K562 (cell line): ENCODE measurements at regions not wholly inside any gene's neighbourhood (a gene's known extent, or its start where the extent isn't known, plus 50 kb on each side); places are given as distances from the start of the nearest gene placed in this dataset.

ENCODE experiments used
- ATAC-seq: fragments of 200-7000 bp; cut with Tn5 transposase; 3 replicates; pipeline ENCODE4 v1.9.1; 2020; ENCODE audit warnings: moderate library complexity
- BruUV-seq: library from RNA; stranded (reverse); fragments of 400-500 nt; replicated peaks from 2 replicates; lab custom pipeline; 2021; lab: Mats Ljungman, UMichigan
- CTCF ChIA-PET: fragments of 300-600 bp; formaldehyde crosslinking; extraction: SDS; loops from one replicate; lab custom pipeline; 2021; ENCODE audit warnings: low intra/inter-chr PET ratio; lab: Yijun Ruan, JAX
- POLR2A ChIA-PET: fragments of 300-600, 350-650 bp; sonication (Branson Sonifier 250); formaldehyde crosslinking; extraction: SDS; loops from one replicate; lab custom pipeline; 2021; ENCODE audit warnings: antibody characterized with exemption, inconsistent platforms; lab: Yijun Ruan, JAX
- DNase-seq, 4 experiments: peaks; one replicate each; pipeline versions ENCODE4 v3.0.0 to v3.0.0-alpha.2; 2011 to 2018; ENCODE audit warnings: low spot score in 3 of 4, mixed read lengths in 3 of 4; ENCODE audit errors: extremely low read depth in 1 of 4
- FAIRE-seq: peaks from 2 replicates; lab custom pipeline; 2011; peaks lifted over from hg19 to GRCh38; lab: Jason Lieb, UNC
- H2AFZ ChIP-seq: 2 replicates; pipeline ENCODE4 v1.6.0; 2011; ENCODE audit warnings: low read depth, low read length, control low read depth, inconsistent platforms
- H3K27ac ChIP-seq: fragments of 200-600 bp; 3 replicates; pipeline ENCODE4 v1.8.0; 2011; ENCODE audit warnings: low read depth, mild to moderate bottlenecking, control low read depth, inconsistent platforms, low read length, moderate library complexity, mixed read lengths; ENCODE audit errors: extremely low read depth
- H3K27me3 ChIP-seq, 2 experiments: fragments of 300-600 bp in 1 of 2; 2 replicates in 1 of 2; 3 replicates in 1 of 2; pipeline versions ENCODE4 v1.6.0 to v1.8.0; 2011; ENCODE audit warnings: inconsistent platforms in 2 of 2, low read length in 2 of 2, mild to moderate bottlenecking in 1 of 2, mixed read lengths in 1 of 2, moderate library complexity in 1 of 2; ENCODE audit not compliant: control insufficient read depth in 2 of 2, insufficient read depth in 2 of 2
- H3K36me3 ChIP-seq: fragments of 300-600 bp; 3 replicates; pipeline ENCODE4 v1.8.0; 2011; ENCODE audit warnings: mild to moderate bottlenecking, low read length, inconsistent platforms; ENCODE audit not compliant: control insufficient read depth, insufficient read depth
- H3K4me1 ChIP-seq, 2 experiments: fragments of 200-600 bp in 1 of 2; replicated peaks in 1 of 2; 2 replicates in 1 of 2; 3 replicates in 1 of 2; pipeline versions ENCODE4 v1.5.1 to v1.8.0; 2011; ENCODE audit warnings: inconsistent platforms in 2 of 2, low read length in 2 of 2, mild to moderate bottlenecking in 1 of 2, mixed read lengths in 1 of 2, moderate library complexity in 1 of 2; ENCODE audit not compliant: control insufficient read depth in 2 of 2, insufficient read depth in 2 of 2
- H3K4me2 ChIP-seq: 2 replicates; pipeline ENCODE4 v1.6.1; 2011; ENCODE audit warnings: low read length, control low read depth, inconsistent platforms, mixed read lengths; ENCODE audit not compliant: insufficient read depth
- H3K4me3 ChIP-seq: fragments of 200-600 bp; sonication (generic), shearing (Covaris generic); 2 replicates; pipeline ENCODE4 v1.5.1; 2016; ENCODE audit warnings: control low read depth, inconsistent platforms
- H3K79me2 ChIP-seq: fragments of 200-600 bp; 3 replicates; pipeline ENCODE4 v1.8.0; 2011; ENCODE audit warnings: low read length, inconsistent platforms; ENCODE audit not compliant: control insufficient read depth, insufficient read depth
- H3K9ac ChIP-seq, 2 experiments: 2 replicates each; pipeline versions ENCODE4 v1.6.0 to v1.6.1; 2011; ENCODE audit warnings: low read depth in 2 of 2, low read length in 2 of 2, control low read depth in 1 of 2, inconsistent platforms in 1 of 2, mild to moderate bottlenecking in 1 of 2, mixed read lengths in 1 of 2; ENCODE audit not compliant: insufficient read depth in 1 of 2
- H3K9me1 ChIP-seq: one replicate; pipeline ENCODE4 v1.6.0; 2011; ENCODE audit warnings: inconsistent platforms, mild to moderate bottlenecking, low read length, moderate library complexity; ENCODE audit not compliant: control insufficient read depth, insufficient read depth
- H3K9me3 ChIP-seq: replicated peaks from 2 replicates; pipeline ENCODE4 v1.5.1; 2011; ENCODE audit warnings: low read depth, low read length, inconsistent platforms; ENCODE audit not compliant: control insufficient read depth, insufficient read depth
- H4K20me1 ChIP-seq: replicated peaks from 2 replicates; pipeline ENCODE4 v1.6.1; 2011; ENCODE audit warnings: low read length, inconsistent platforms, mixed read lengths; ENCODE audit not compliant: control insufficient read depth, insufficient read depth
- ARHGAP35 ChIP-seq: fragments of 450-650 bp; IDR thresholded peaks from 2 replicates; pipeline ENCODE4 v1.6.1; 2018; ENCODE audit not compliant: partially characterized antibody
- CXXC5 ChIP-seq: fragments of 250-450 bp; sonication (Bioruptor Pico); IDR thresholded peaks from 2 replicates; pipeline ENCODE4 v1.8.0; 2022; ENCODE audit warnings: inconsistent platforms, mild to moderate bottlenecking, moderate library complexity
- ZNF239 ChIP-seq: fragments of 250-450 bp; sonication (Bioruptor Pico); IDR thresholded peaks from 2 replicates; pipeline ENCODE4 v1.4.0; 2020; ENCODE audit warnings: mild to moderate bottlenecking
- ZNF354B ChIP-seq: fragments of 250-450 bp; sonication (Bioruptor Pico); IDR thresholded peaks from 2 replicates; pipeline ENCODE4 v1.4.0; 2020
- ZNF583 ChIP-seq: fragments of 250-450 bp; sonication (Bioruptor Pico); IDR thresholded peaks from 2 replicates; pipeline ENCODE4 v1.4.0; 2020
- WGBS: fragments of 100-300 bp; shearing (Covaris generic); methylation state at CpG from one replicate; pipeline ENCODE4 v1.1.6; 2016; ENCODE audit warnings: low coverage, mixed read lengths; ENCODE audit not compliant: insufficient coverage; ENCODE audit errors: missing lambda C conversion rate; 5-methylcytosine and 5-hydroxymethylcytosine counted together
- in situ Hi-C: fragments of 300-500 bp; cut with MboI; formaldehyde crosslinking; loops from 4 replicates; pipeline ENCODE4 v1.15.0; 2018; ENCODE audit warnings: inconsistent platforms, mixed read lengths
- intact Hi-C: fragments of 100-400 bp; cut with micrococcal nuclease; formaldehyde crosslinking; loops from 2 replicates; pipeline ENCODE4 v1.14.2; 2022
- TF ChIP-seq, protein P1 (sequence below): sonication (generic); formaldehyde crosslinking; IDR thresholded peaks from 2 replicates; pipeline ENCODE4 v1.8.0; 2022; ENCODE audit warnings: mild to moderate bottlenecking, low read depth, missing genetic modification reagents
- TF ChIP-seq, protein P2 (sequence below): fragments of 450-650 bp; formaldehyde crosslinking; IDR thresholded peaks from 2 replicates; pipeline ENCODE4 v1.4.0; 2020; ENCODE audit warnings: mild to moderate bottlenecking, moderate library complexity
- TF ChIP-seq, protein P3 (sequence below): fragments of 250-450 bp; sonication (Bioruptor Pico); IDR thresholded peaks from 2 replicates; pipeline ENCODE4 v1.8.0; 2022; ENCODE audit warnings: inconsistent platforms, mild to moderate bottlenecking, moderate library complexity, borderline replicate concordance
- TF ChIP-seq, protein P4 (sequence below): fragments of 450-650 bp; formaldehyde crosslinking; IDR thresholded peaks from 2 replicates; pipeline ENCODE4 v1.4.0; 2020; ENCODE audit warnings: mild to moderate bottlenecking, moderate library complexity

DNA sequence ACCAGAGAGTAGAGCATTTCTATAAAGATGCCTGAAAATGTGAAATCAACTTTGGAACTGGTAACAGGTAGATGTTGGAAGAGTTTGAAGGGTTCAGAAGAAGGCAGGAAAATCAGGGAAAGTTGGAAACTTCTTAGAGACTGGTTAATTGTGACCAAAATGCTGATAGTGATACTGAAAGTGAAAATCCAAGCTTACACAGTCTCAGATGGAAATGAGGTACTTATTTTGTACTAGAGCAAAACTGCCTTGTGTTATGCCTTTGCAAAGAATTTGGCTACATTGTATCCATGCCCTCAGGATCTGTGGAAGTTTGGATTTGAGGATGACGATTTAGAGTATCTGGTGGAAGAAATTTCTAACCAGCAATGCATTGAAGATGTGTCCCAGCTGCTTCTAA is 430.6 kb upstream of the KCND2 start:
- no peaks in the 10 kb centered on the region; a peak in 2 of 5 replicates for H3K4me1 ChIP-seq
- DNase-seq (no peak), FAIRE-seq (no peak), ATAC-seq (no peak)
- WGBS, result 22% methylated on average over 1 of the region's 1 CpG
- in situ Hi-C loops, result no loop called here
- ChIA-PET CTCF (no interaction called here), POLR2A (interaction anchor here (0.6 kb wide), 1 partner anchor 212 kb away, joined by 3 read pairs; no protein-coding TSS in a partner anchor)
- no peak overlapping the region for H3K9ac ChIP-seq
- no peaks in the 10 kb centered on the region for H3K9me1 ChIP-seq
- no peak overlapping the region for H3K4me2 ChIP-seq
- no peaks in the 10 kb centered on the region for H3K9me3 ChIP-seq
- H3K27me3 ChIP-seq, result no peaks in the 10 kb centered on the region
- peaks cover 92% of the 10 kb centered on the region for H3K79me2 ChIP-seq
- H3K36me3 ChIP-seq, result peaks cover 31% of the 10 kb centered on the region
- peaks cover 6% of the 10 kb centered on the region; the same call in 1 of the 2 replicates for H4K20me1 ChIP-seq
- H2AFZ ChIP-seq, result no peak overlapping the region
- no peak overlapping the region for H3K27ac ChIP-seq
- intact Hi-C loops, result no loop called here
- BruUV-seq, result no TSS peak
- no peak overlapping the region for H3K4me3 ChIP-seq
- TF ChIP-seq, protein P1, sequence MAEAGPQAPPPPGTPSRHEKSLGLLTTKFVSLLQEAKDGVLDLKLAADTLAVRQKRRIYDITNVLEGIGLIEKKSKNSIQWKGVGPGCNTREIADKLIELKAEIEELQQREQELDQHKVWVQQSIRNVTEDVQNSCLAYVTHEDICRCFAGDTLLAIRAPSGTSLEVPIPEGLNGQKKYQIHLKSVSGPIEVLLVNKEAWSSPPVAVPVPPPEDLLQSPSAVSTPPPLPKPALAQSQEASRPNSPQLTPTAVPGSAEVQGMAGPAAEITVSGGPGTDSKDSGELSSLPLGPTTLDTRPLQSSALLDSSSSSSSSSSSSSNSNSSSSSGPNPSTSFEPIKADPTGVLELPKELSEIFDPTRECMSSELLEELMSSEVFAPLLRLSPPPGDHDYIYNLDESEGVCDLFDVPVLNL (CRISPR knock-in tag), result no peak
- TF ChIP-seq, protein P2, sequence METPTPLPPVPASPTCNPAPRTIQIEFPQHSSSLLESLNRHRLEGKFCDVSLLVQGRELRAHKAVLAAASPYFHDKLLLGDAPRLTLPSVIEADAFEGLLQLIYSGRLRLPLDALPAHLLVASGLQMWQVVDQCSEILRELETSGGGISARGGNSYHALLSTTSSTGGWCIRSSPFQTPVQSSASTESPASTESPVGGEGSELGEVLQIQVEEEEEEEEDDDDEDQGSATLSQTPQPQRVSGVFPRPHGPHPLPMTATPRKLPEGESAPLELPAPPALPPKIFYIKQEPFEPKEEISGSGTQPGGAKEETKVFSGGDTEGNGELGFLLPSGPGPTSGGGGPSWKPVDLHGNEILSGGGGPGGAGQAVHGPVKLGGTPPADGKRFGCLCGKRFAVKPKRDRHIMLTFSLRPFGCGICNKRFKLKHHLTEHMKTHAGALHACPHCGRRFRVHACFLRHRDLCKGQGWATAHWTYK (CRISPR knock-in tag), result no peak
- TF ChIP-seq, protein P3, sequence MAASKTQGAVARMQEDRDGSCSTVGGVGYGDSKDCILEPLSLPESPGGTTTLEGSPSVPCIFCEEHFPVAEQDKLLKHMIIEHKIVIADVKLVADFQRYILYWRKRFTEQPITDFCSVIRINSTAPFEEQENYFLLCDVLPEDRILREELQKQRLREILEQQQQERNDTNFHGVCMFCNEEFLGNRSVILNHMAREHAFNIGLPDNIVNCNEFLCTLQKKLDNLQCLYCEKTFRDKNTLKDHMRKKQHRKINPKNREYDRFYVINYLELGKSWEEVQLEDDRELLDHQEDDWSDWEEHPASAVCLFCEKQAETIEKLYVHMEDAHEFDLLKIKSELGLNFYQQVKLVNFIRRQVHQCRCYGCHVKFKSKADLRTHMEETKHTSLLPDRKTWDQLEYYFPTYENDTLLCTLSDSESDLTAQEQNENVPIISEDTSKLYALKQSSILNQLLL (CRISPR knock-in tag), result no peak
- TF ChIP-seq ZNF583 (CRISPR knock-in tag) (no peak), CXXC5 (CRISPR knock-in tag) (no peak), ZNF239 (CRISPR knock-in tag) (no peak), ARHGAP35 (no peak), ZNF354B (CRISPR knock-in tag) (no peak)
- TF ChIP-seq, protein P4, sequence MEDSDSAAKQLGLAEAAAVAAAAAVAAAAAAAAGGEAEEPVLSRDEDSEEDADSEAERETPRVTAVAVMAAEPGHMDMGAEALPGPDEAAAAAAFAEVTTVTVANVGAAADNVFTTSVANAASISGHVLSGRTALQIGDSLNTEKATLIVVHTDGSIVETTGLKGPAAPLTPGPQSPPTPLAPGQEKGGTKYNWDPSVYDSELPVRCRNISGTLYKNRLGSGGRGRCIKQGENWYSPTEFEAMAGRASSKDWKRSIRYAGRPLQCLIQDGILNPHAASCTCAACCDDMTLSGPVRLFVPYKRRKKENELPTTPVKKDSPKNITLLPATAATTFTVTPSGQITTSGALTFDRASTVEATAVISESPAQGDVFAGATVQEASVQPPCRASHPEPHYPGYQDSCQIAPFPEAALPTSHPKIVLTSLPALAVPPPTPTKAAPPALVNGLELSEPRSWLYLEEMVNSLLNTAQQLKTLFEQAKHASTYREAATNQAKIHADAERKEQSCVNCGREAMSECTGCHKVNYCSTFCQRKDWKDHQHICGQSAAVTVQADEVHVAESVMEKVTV (CRISPR knock-in tag), result no peak
